HCT116 (cell line): ENCODE measurements at regions not wholly inside any gene's neighbourhood (a gene's known extent, or its start where the extent isn't known, plus 50 kb on each side); places are given as distances from the start of the nearest gene placed in this dataset.

Experiments
- ATAC-seq: fragments of 200-7000 bp; cut with Tn5 transposase; 2 replicates; pipeline ENCODE4 v1.9.1; 2020; ENCODE audit warnings: mild to moderate bottlenecking, moderate library complexity
- BruUV-seq: library from RNA; stranded (reverse); fragments of 400-500 nt; replicated peaks from 2 replicates; lab custom pipeline; 2021; lab: Mats Ljungman, UMichigan
- CTCF ChIA-PET: fragments of 300-600 bp; sonication (Branson Sonifier 250); formaldehyde crosslinking; loops from one replicate; lab custom pipeline; 2021; ENCODE audit warnings: antibody characterized with exemption; lab: Charles Lee
- POLR2A ChIA-PET: fragments of 300-600, 350-600 bp; sonication (Branson Sonifier 250); formaldehyde crosslinking; loops from one replicate; lab custom pipeline; 2021; ENCODE audit warnings: antibody characterized with exemption; lab: Charles Lee
- RAD21 ChIA-PET, 2 experiments: fragments of 300-600 bp; sonication (Branson Sonifier 250); formaldehyde crosslinking; loops; one replicate each; lab custom pipeline; 2023; ENCODE audit warnings: low total read pairs in 2 of 2; ENCODE audit not compliant: uncharacterized antibody in 2 of 2, unreplicated experiment in 2 of 2, low non-redundant PET in 1 of 2; lab: Charles Lee
- DNase-seq: peaks from one replicate; pipeline ENCODE4 v3.0.0-alpha.2; 2010; ENCODE audit warnings: low read depth, low spot score
- H2AFZ ChIP-seq: fragments of 200-600 bp; shearing (Covaris generic), sonication (generic); 2 replicates; pipeline ENCODE4 v1.6.1; 2017; ENCODE audit warnings: low read depth, mixed run types, mixed read lengths, antibody characterized with exemption, low read length; ENCODE audit not compliant: poor library complexity, severe bottlenecking
- H3K27ac ChIP-seq: 2 replicates; pipeline ENCODE4 v1.5.1; 2012; ENCODE audit warnings: low read depth, low read length
- H3K27me3 ChIP-seq: fragments of 200-600 bp; sonication (generic); 2 replicates; pipeline ENCODE4 v1.6.1; 2016; ENCODE audit warnings: mixed run types, low read length, mixed read lengths; ENCODE audit not compliant: insufficient read depth
- H3K36me3 ChIP-seq, 2 experiments: fragments of 200-500 bp in 1 of 2; fragments of 200-600 bp in 1 of 2; sonication (Bioruptor generic) in 1 of 2; sonication (generic) in 1 of 2; 2 replicates each; pipeline versions ENCODE4 v1.5.1 to v1.6.1; 2014 to 2016; ENCODE audit warnings: low read length in 2 of 2, inconsistent platforms in 1 of 2, mixed read lengths in 1 of 2, mixed run types in 1 of 2; ENCODE audit not compliant: insufficient read depth in 2 of 2, control insufficient read depth in 1 of 2
- H3K4me1 ChIP-seq, 2 experiments: fragments of 200-600 bp in 1 of 2; sonication (generic) in 1 of 2; 2 replicates each; pipeline versions ENCODE4 v1.5.1 to v1.6.1; 2012 to 2017; ENCODE audit warnings: low read length in 2 of 2, inconsistent platforms in 1 of 2, mild to moderate bottlenecking in 1 of 2, mixed read lengths in 1 of 2, mixed run types in 1 of 2, moderate library complexity in 1 of 2; ENCODE audit not compliant: insufficient read depth in 2 of 2, control insufficient read depth in 1 of 2
- H3K4me2 ChIP-seq: fragments of 200-600 bp; sonication (generic); 2 replicates; pipeline ENCODE4 v1.6.1; 2017; ENCODE audit warnings: mixed run types, low read length, mixed read lengths
- H3K4me3 ChIP-seq, 2 experiments: fragments of 200-600 bp in 1 of 2; sonication (generic) in 1 of 2; replicated peaks in 1 of 2; 2 replicates each; pipeline ENCODE4 v1.5.1; 2011 to 2016; ENCODE audit warnings: low read length in 2 of 2, control low read depth in 1 of 2, low read depth in 1 of 2, mild to moderate bottlenecking in 1 of 2, mixed read lengths in 1 of 2, mixed run types in 1 of 2
- H3K79me2 ChIP-seq: fragments of 200-600 bp; sonication (generic); 2 replicates; pipeline ENCODE4 v1.6.1; 2017; ENCODE audit warnings: mild to moderate bottlenecking, mixed run types, low read length, moderate library complexity, mixed read lengths; ENCODE audit not compliant: insufficient read depth
- H3K9ac ChIP-seq: fragments of 200-600 bp; sonication (generic); 2 replicates; pipeline ENCODE4 v1.6.1; 2016; ENCODE audit warnings: low read length, mixed read lengths
- H3K9me2 ChIP-seq: fragments of 200-600 bp; sonication (generic), shearing (Covaris generic); 2 replicates; pipeline ENCODE4 v1.6.1; 2017; ENCODE audit warnings: mixed run types, mild to moderate bottlenecking, moderate library complexity; ENCODE audit not compliant: insufficient read depth
- H3K9me3 ChIP-seq, 2 experiments: fragments of 200-500 bp in 1 of 2; fragments of 200-600 bp in 1 of 2; sonication (Bioruptor generic) in 1 of 2; sonication (generic) in 1 of 2; 2 replicates each; pipeline ENCODE4 v1.6.1; 2014 to 2017; ENCODE audit warnings: low read length in 2 of 2, mixed read lengths in 2 of 2, inconsistent platforms in 1 of 2, low read depth in 1 of 2, mild to moderate bottlenecking in 1 of 2, mixed run types in 1 of 2, moderate library complexity in 1 of 2; ENCODE audit not compliant: control insufficient read depth in 1 of 2, insufficient read depth in 1 of 2
- H4K20me1 ChIP-seq: fragments of 200-600 bp; sonication (generic), shearing (Covaris generic); 2 replicates; pipeline ENCODE4 v1.6.1; 2017; ENCODE audit warnings: mixed run types, mild to moderate bottlenecking, moderate library complexity; ENCODE audit not compliant: insufficient read depth
- CEBPB ChIP-seq: IDR thresholded peaks from 2 replicates; pipeline ENCODE4 v1.6.1; 2012; ENCODE audit warnings: low read depth
- EGR1 ChIP-seq: IDR thresholded peaks from 2 replicates; pipeline ENCODE4 v1.6.1; 2012; ENCODE audit warnings: low read depth
- EZH2phosphoT487 ChIP-seq: fragments of 200-600 bp; IDR thresholded peaks from 2 replicates; pipeline ENCODE4 v1.6.1; 2018; ENCODE audit warnings: antibody characterized with exemption, borderline replicate concordance
- JUND ChIP-seq: IDR thresholded peaks from 2 replicates; pipeline ENCODE4 v1.6.1; 2012
- POLR2A ChIP-seq: IDR thresholded peaks from 2 replicates; pipeline ENCODE4 v1.7.0; 2011; ENCODE audit warnings: borderline replicate concordance; ENCODE audit not compliant: insufficient read depth, insufficient read length; ENCODE audit errors: extremely low read depth
- TCF7L2 ChIP-seq: IDR thresholded peaks from 2 replicates; pipeline ENCODE4 v1.7.0; 2011; ENCODE audit warnings: borderline replicate concordance, inconsistent platforms; ENCODE audit not compliant: insufficient read depth, insufficient read length; ENCODE audit errors: extremely low read depth
- intact Hi-C: fragments of 100-400 bp; cut with micrococcal nuclease; formaldehyde crosslinking; loops from 2 replicates; pipeline ENCODE4 v1.10.0; 2022
- TF ChIP-seq, protein P1 (sequence below): IDR thresholded peaks from 2 replicates; pipeline ENCODE4 v1.6.1; 2011; ENCODE audit warnings: mild to moderate bottlenecking, low read length, moderate library complexity; ENCODE audit not compliant: insufficient replicate concordance; ENCODE audit errors: extremely low read depth
- TF ChIP-seq, protein P2 (sequence below): IDR thresholded peaks from 2 replicates; pipeline ENCODE4 v1.6.1; 2012; ENCODE audit warnings: low read depth
- TF ChIP-seq, protein P3 (sequence below): IDR thresholded peaks from 2 replicates; pipeline ENCODE4 v1.6.1; 2012

DNA sequence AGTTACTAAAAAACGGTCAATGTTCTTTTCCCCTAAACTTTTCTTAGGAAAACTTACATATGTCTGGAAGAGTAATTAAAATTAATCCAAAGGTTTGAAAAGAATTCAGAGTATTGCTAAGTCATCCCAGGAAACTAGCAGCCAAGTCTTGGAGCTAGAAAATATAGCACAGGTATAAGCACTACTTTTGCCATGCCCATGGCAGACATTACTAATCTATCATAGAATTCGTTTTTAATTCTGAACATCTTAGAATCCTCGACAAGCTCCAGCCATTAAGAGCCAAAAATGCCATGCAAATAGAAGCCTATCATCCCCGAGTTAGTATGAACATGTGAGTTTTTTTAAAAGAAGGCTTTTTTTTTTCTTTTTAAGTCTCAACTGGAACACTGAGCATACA, 395.0 kb downstream of the ZEB2 start:
- ChIA-PET CTCF (no interaction called here), POLR2A (no interaction called here)
- BruUV-seq: no TSS peak

DNA sequence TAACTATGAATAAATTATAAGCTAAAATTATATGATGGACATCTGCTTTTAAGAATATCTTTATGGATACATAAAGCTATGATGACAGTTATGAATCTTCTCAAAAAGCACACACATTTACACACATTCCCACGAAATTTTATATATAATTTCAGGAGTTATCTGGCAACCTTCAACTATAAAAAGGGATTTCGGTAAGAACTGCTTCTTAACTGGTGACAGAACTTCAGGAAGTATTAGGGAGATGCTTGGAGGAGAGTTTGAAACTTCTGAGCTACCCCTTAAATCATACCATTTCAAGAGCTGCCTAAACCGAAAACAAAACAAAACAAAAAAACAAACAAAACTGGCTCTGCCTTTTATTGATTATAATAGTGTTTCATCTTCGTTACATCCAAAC, 399.4 kb downstream of the ZEB2 start:
- Histone ChIP-seq H2AFZ (no peak overlapping the region), H3K36me3 (no peaks in the 10 kb centered on the region), H4K20me1 (no peaks in the 10 kb centered on the region), H3K4me3 (no peak overlapping the region), H3K27me3 (no peaks in the 10 kb centered on the region), H3K9me3 (no peaks in the 10 kb centered on the region), H3K4me1 (no peaks in the 10 kb centered on the region), H3K79me2 (no peaks in the 10 kb centered on the region), H3K27ac (no peak overlapping the region), H3K4me2 (no peak overlapping the region), H3K9me2 (no peaks in the 10 kb centered on the region), H3K9ac (no peak overlapping the region)
- ChIA-PET RAD21 (no interaction called here), CTCF (no interaction called here), POLR2A (no interaction called here)
- ATAC-seq (no peak), DNase-seq (no peak)
- BruUV-seq: no TSS peak
- intact Hi-C loops: no loop called here
- no peak for TF ChIP-seq EGR1
- TF ChIP-seq JUND: no peak
- TF ChIP-seq EZH2phosphoT487: no peak
- TF ChIP-seq, protein P1, sequence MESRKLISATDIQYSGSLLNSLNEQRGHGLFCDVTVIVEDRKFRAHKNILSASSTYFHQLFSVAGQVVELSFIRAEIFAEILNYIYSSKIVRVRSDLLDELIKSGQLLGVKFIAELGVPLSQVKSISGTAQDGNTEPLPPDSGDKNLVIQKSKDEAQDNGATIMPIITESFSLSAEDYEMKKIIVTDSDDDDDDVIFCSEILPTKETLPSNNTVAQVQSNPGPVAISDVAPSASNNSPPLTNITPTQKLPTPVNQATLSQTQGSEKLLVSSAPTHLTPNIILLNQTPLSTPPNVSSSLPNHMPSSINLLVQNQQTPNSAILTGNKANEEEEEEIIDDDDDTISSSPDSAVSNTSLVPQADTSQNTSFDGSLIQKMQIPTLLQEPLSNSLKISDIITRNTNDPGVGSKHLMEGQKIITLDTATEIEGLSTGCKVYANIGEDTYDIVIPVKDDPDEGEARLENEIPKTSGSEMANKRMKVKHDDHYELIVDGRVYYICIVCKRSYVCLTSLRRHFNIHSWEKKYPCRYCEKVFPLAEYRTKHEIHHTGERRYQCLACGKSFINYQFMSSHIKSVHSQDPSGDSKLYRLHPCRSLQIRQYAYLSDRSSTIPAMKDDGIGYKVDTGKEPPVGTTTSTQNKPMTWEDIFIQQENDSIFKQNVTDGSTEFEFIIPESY: no peak
- TF ChIP-seq, protein P2, sequence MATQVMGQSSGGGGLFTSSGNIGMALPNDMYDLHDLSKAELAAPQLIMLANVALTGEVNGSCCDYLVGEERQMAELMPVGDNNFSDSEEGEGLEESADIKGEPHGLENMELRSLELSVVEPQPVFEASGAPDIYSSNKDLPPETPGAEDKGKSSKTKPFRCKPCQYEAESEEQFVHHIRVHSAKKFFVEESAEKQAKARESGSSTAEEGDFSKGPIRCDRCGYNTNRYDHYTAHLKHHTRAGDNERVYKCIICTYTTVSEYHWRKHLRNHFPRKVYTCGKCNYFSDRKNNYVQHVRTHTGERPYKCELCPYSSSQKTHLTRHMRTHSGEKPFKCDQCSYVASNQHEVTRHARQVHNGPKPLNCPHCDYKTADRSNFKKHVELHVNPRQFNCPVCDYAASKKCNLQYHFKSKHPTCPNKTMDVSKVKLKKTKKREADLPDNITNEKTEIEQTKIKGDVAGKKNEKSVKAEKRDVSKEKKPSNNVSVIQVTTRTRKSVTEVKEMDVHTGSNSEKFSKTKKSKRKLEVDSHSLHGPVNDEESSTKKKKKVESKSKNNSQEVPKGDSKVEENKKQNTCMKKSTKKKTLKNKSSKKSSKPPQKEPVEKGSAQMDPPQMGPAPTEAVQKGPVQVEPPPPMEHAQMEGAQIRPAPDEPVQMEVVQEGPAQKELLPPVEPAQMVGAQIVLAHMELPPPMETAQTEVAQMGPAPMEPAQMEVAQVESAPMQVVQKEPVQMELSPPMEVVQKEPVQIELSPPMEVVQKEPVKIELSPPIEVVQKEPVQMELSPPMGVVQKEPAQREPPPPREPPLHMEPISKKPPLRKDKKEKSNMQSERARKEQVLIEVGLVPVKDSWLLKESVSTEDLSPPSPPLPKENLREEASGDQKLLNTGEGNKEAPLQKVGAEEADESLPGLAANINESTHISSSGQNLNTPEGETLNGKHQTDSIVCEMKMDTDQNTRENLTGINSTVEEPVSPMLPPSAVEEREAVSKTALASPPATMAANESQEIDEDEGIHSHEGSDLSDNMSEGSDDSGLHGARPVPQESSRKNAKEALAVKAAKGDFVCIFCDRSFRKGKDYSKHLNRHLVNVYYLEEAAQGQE: no peak
- no peak for TF ChIP-seq CEBPB
- TF ChIP-seq TCF7L2: no peak
- TF ChIP-seq, protein P3, sequence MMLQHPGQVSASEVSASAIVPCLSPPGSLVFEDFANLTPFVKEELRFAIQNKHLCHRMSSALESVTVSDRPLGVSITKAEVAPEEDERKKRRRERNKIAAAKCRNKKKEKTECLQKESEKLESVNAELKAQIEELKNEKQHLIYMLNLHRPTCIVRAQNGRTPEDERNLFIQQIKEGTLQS: no peak

More for the DNA sequence above, 395.0 kb downstream of the ZEB2 start:
- ATAC-seq: no peak
- Histone ChIP-seq H3K4me2 (no peak overlapping the region), H3K4me3 (no peak overlapping the region), H2AFZ (no peak overlapping the region), H3K9ac (no peak overlapping the region), H3K36me3 (no peaks in the 10 kb centered on the region)
- TF ChIP-seq, protein P3: no peak
- no peak for TF ChIP-seq CEBPB
- TF ChIP-seq POLR2A: no peak
- TF ChIP-seq TCF7L2: no peak
- no peak for TF ChIP-seq EZH2phosphoT487
- TF ChIP-seq, all 23 proteins: peak for 0
- Histone ChIP-seq H3K9me2 (no peaks in the 10 kb centered on the region), H3K79me2 (no peaks in the 10 kb centered on the region), H3K27me3 (no peaks in the 10 kb centered on the region), H3K9me3 (no peaks in the 10 kb centered on the region), H3K4me1 (no peaks in the 10 kb centered on the region), H4K20me1 (no peaks in the 10 kb centered on the region), H3K27ac (no peak overlapping the region)
- no peak for DNase-seq
- intact Hi-C loops: no loop called here
- RAD21 ChIA-PET: no interaction called here
